ENCODE measurements at regions not wholly inside any gene's neighbourhood (a gene's known extent, or its start where the extent isn't known, plus 50 kb on each side); places are given as distances from the start of the nearest gene placed in this dataset.
A peak's percentile ranks its signal among the peaks of the same experiment; 100 is the strongest.
"Not testable (repeated sequence)": the region's sequence is repeated elsewhere in the genome, so short reads cannot be mapped to it uniquely, and the experiment has no call there.

GRCh38 chrX:95996294-95996693 is 688.3 kb upstream of the DIAPH2 start:
- no peak for DNase-seq

GRCh38 chrX:96002431-96002830 is 682.2 kb upstream of the DIAPH2 start:
- DNase-seq: no peak

GRCh38 chrX:96004386-96004785 is 680.3 kb upstream of the DIAPH2 start:
- DNase-seq: no peak

- DNase-seq: no peak
Measured at GRCh38 chrX:96006281-96006680, 678.4 kb upstream of the DIAPH2 start.

- DNase-seq: no peak
Measured at GRCh38 chrX:96027407-96027806, 657.2 kb upstream of the DIAPH2 start.

GRCh38 chrX:96052078-96052477 is 632.6 kb upstream of the DIAPH2 start:
- no peak for DNase-seq

- no peak for DNase-seq
Measured at GRCh38 chrX:96081891-96082290, 602.8 kb upstream of the DIAPH2 start.

GRCh38 chrX:96094616-96095015 is 590.0 kb upstream of the DIAPH2 start:
- peak in 1 of 2 experiments; percentile 1 for DNase-seq

GRCh38 chrX:96098471-96098870 is 586.2 kb upstream of the DIAPH2 start:
- DNase-seq: no peak

- DNase-seq: no peak
Measured at GRCh38 chrX:96102997-96103396, 581.6 kb upstream of the DIAPH2 start.

GRCh38 chrX:96112689-96113088 is 572.0 kb upstream of the DIAPH2 start:
- no peak for DNase-seq

GRCh38 chrX:96126182-96126581 is 558.5 kb upstream of the DIAPH2 start:
- DNase-seq: no peak

GRCh38 chrX:96128058-96128457 is 556.6 kb upstream of the DIAPH2 start:
- not testable (repeated sequence) for DNase-seq

GRCh38 chrX:96140796-96141195 is 543.8 kb upstream of the DIAPH2 start:
- DNase-seq: no peak

- no peak for DNase-seq
Measured at GRCh38 chrX:96147681-96148080, 537.0 kb upstream of the DIAPH2 start.

- DNase-seq: no peak
Measured at GRCh38 chrX:96170626-96171025, 514.0 kb upstream of the DIAPH2 start.

- no peak for DNase-seq
Measured at GRCh38 chrX:96176921-96177320, 507.7 kb upstream of the DIAPH2 start.

- no peak for DNase-seq
Measured at GRCh38 chrX:96181605-96182004, 503.0 kb upstream of the DIAPH2 start.

- peak; percentile 2 to 44 for DNase-seq
Measured at GRCh38 chrX:96182366-96182765, 502.3 kb upstream of the DIAPH2 start.

GRCh38 chrX:96183391-96183790 is 501.3 kb upstream of the DIAPH2 start:
- DNase-seq: no peak

GRCh38 chrX:96183843-96184242 is 500.8 kb upstream of the DIAPH2 start:
- DNase-seq: peak in 1 of 2 experiments; percentile 8

- DNase-seq: no peak
Measured at GRCh38 chrX:96204928-96205327, 479.7 kb upstream of the DIAPH2 start.

GRCh38 chrX:96211953-96212352 is 472.7 kb upstream of the DIAPH2 start:
- DNase-seq: peak in 1 of 2 experiments; percentile 44

GRCh38 chrX:96214681-96215080 is 470.0 kb upstream of the DIAPH2 start:
- not testable (repeated sequence) for DNase-seq

GRCh38 chrX:96224279-96224678 is 460.4 kb upstream of the DIAPH2 start:
- no peak for DNase-seq

- DNase-seq: no peak
Measured at GRCh38 chrX:96244955-96245354, 439.7 kb upstream of the DIAPH2 start.
